Astrocyte of the cerebellum (primary cell): ENCODE measurements at regions not wholly inside any gene's neighbourhood (a gene's known extent, or its start where the extent isn't known, plus 50 kb on each side); places are given as distances from the start of the nearest gene placed in this dataset.
"Not testable (repeated sequence)": the region's sequence is repeated elsewhere in the genome, so short reads cannot be mapped to it uniquely, and the experiment has no call there.

Source experiments
- DNase-seq: peaks from one replicate; pipeline ENCODE4 v3.0.0-alpha.2; 2011; ENCODE audit warnings: low read depth
- H3K4me3 ChIP-seq: 2 replicates; pipeline ENCODE4 v1.5.1; 2011; ENCODE audit warnings: mild to moderate bottlenecking, low read depth, low read length, moderate library complexity
- CTCF ChIP-seq: IDR thresholded peaks from 2 replicates; pipeline ENCODE4 v1.5.1; 2012; ENCODE audit warnings: low read length, low read depth, moderate library complexity, mild to moderate bottlenecking; ENCODE audit errors: missing control alignments
- in situ Hi-C: cut with HindIII; loops from 2 replicates; pipeline ENCODE4 v1.10.0; 2017; ENCODE audit warnings: low sequenced_read_pairs

GRCh38 chr10:2888403-2889004, 178.8 kb upstream of the PFKP start:
- H3K4me3 ChIP-seq = no peak overlapping the region
- DNase-seq = no peak
- in situ Hi-C loops = no loop called here
- TF ChIP-seq CTCF = no peak

GRCh38 chr10:2887391-2888070, 179.8 kb upstream of the PFKP start:
- no peak overlapping the region for H3K4me3 ChIP-seq
- DNase-seq = no peak
- in situ Hi-C loops = no loop called here
- no peak for TF ChIP-seq CTCF

GRCh38 chr10:2886662-2887061, 180.7 kb upstream of the PFKP start:
- in situ Hi-C loops = no loop called here
- no peak for DNase-seq
- no peak overlapping the region for H3K4me3 ChIP-seq
- TF ChIP-seq CTCF = no peak

GRCh38 chr10:2885288-2886278, 181.8 kb upstream of the PFKP start:
- TF ChIP-seq CTCF = no peak
- no peak overlapping the region for H3K4me3 ChIP-seq
- in situ Hi-C loops = no loop called here
- no peak for DNase-seq

- DNase-seq, H3K4me3 ChIP-seq, in situ Hi-C loops: not testable (repeated sequence)
Observed at GRCh38 chr10:2883983-2884540, 183.3 kb upstream of the PFKP start.

GRCh38 chr10:2883238-2883637, 184.1 kb upstream of the PFKP start:
- no peak for DNase-seq
- in situ Hi-C loops = no loop called here
- H3K4me3 ChIP-seq = no peak overlapping the region
- TF ChIP-seq CTCF = no peak
